ENCODE measurements at regions not wholly inside any gene's neighbourhood (a gene's known extent, or its start where the extent isn't known, plus 50 kb on each side); places are given as distances from the start of the nearest gene placed in this dataset.

GRCh38 chr14:48430805-48431204 lies 755.4 kb upstream of the MDGA2 start:
- BruUV-seq (replicated peaks): no TSS peak
- Histone ChIP-seq H3K4me2 (ENCODE audit: low read length) (no peak overlapping the region), H3K36me3 (ENCODE audit: control insufficient read depth in 1 of 2, insufficient read depth in 2 of 2, low read length in 2 of 2) (no peaks in the 10 kb centered on the region), H3K27ac (ENCODE audit: low read depth, low read length) (no peak overlapping the region), H3K27me3 (ENCODE audit: insufficient read depth, low read length) (no peaks in the 10 kb centered on the region), H3K4me3 (replicated peaks in 1 of 2; ENCODE audit: low read depth in 1 of 2, low read length in 2 of 2) (no peak overlapping the region), H3K9me3 (ENCODE audit: control insufficient read depth in 1 of 2, insufficient read depth in 1 of 2, low read depth in 1 of 2, low read length in 2 of 2) (no peaks in the 10 kb centered on the region), H3K79me2 (ENCODE audit: insufficient read depth, low read length) (no peaks in the 10 kb centered on the region), H3K4me1 (ENCODE audit: control insufficient read depth in 1 of 2, insufficient read depth in 2 of 2, low read length in 2 of 2) (no peaks in the 10 kb centered on the region), H4K20me1 (ENCODE audit: insufficient read depth) (no peaks in the 10 kb centered on the region; the same call in 1 of the 2 replicates), H3K9ac (ENCODE audit: low read length) (no peak overlapping the region), H2AFZ (ENCODE audit: low read depth, low read length, poor library complexity, severe bottlenecking) (no peak overlapping the region), H3K9me2 (ENCODE audit: insufficient read depth) (no peaks in the 10 kb centered on the region)
- DNase-seq (ENCODE audit: low read depth, low spot score) (no peak), ATAC-seq (no peak)
- TF ChIP-seq SRF (IDR thresholded peaks at IDR 0.05; ENCODE audit: low read depth) (no peak), ZFX (IDR thresholded peaks at IDR 0.05) (no peak), EGR1 (IDR thresholded peaks at IDR 0.05; ENCODE audit: low read depth) (no peak), FOSL1 (IDR thresholded peaks at IDR 0.05; ENCODE audit: low read depth) (no peak), EZH2phosphoT487 (IDR thresholded peaks at IDR 0.05; ENCODE audit: borderline replicate concordance) (no peak)
- ChIA-PET RAD21 (ENCODE audit: low non-redundant PET in 1 of 2, low total read pairs in 2 of 2, uncharacterized antibody in 2 of 2, unreplicated experiment in 2 of 2) (no interaction called here), POLR2A (no interaction called here), CTCF (no interaction called here)
- intact Hi-C loops (cut with micrococcal nuclease): no loop called here

GRCh38 chr14:48429512-48429911 lies 754.1 kb upstream of the MDGA2 start:
- Histone ChIP-seq H3K27ac (ENCODE audit: low read depth, low read length) (no peak overlapping the region), H3K9me3 (ENCODE audit: control insufficient read depth in 1 of 2, insufficient read depth in 1 of 2, low read depth in 1 of 2, low read length in 2 of 2) (0 out of 4 replicates have a peak, but pooled peaks cover 0 to 1% of the 10 kb centered on the region in 2 experiments), H3K9me2 (ENCODE audit: insufficient read depth) (no peaks in the 10 kb centered on the region), H3K4me1 (ENCODE audit: control insufficient read depth in 1 of 2, insufficient read depth in 2 of 2, low read length in 2 of 2) (no peaks in the 10 kb centered on the region), H3K79me2 (ENCODE audit: insufficient read depth, low read length) (no peaks in the 10 kb centered on the region), H3K4me3 (replicated peaks in 1 of 2; ENCODE audit: low read depth in 1 of 2, low read length in 2 of 2) (no peak overlapping the region), H3K36me3 (ENCODE audit: control insufficient read depth in 1 of 2, insufficient read depth in 2 of 2, low read length in 2 of 2) (no peaks in the 10 kb centered on the region), H3K9ac (ENCODE audit: low read length) (no peak overlapping the region), H4K20me1 (ENCODE audit: insufficient read depth) (no peaks in the 10 kb centered on the region; the same call in 1 of the 2 replicates), H3K27me3 (ENCODE audit: insufficient read depth, low read length) (no peaks in the 10 kb centered on the region), H3K4me2 (ENCODE audit: low read length) (no peak overlapping the region), H2AFZ (ENCODE audit: low read depth, low read length, poor library complexity, severe bottlenecking) (no peak overlapping the region)
- intact Hi-C loops (cut with micrococcal nuclease): no loop called here
- ChIA-PET POLR2A (no interaction called here), RAD21 (ENCODE audit: low non-redundant PET in 1 of 2, low total read pairs in 2 of 2, uncharacterized antibody in 2 of 2, unreplicated experiment in 2 of 2) (no interaction called here), CTCF (no interaction called here)
- TF ChIP-seq TCF7L2 (IDR thresholded peaks at IDR 0.05; ENCODE audit: borderline replicate concordance, extremely low read depth, insufficient read depth, insufficient read length): no peak
- no peak for TF ChIP-seq POLR2AphosphoS5 (IDR thresholded peaks at IDR 0.05; ENCODE audit: low read depth, low read length)
- no peak for TF ChIP-seq SRF (IDR thresholded peaks at IDR 0.05; ENCODE audit: low read depth)
- TF ChIP-seq SP1 (IDR thresholded peaks at IDR 0.05; ENCODE audit: low read depth): no peak
- no peak for TF ChIP-seq POLR2A (IDR thresholded peaks at IDR 0.05; ENCODE audit: borderline replicate concordance, extremely low read depth, insufficient read depth, insufficient read length)
- TF ChIP-seq CEBPB (IDR thresholded peaks at IDR 0.05; ENCODE audit: low read depth): no peak
- TF ChIP-seq EGR1 (IDR thresholded peaks at IDR 0.05; ENCODE audit: low read depth): no peak
- TF ChIP-seq JUND (IDR thresholded peaks at IDR 0.05): no peak
- no peak for TF ChIP-seq YY1 (IDR thresholded peaks at IDR 0.05; ENCODE audit: extremely low read depth, insufficient replicate concordance, low read depth, low read length)
- no peak for TF ChIP-seq ZFX (IDR thresholded peaks at IDR 0.05)
- no peak for TF ChIP-seq RAD21 (IDR thresholded peaks at IDR 0.05; ENCODE audit: low read depth)
- no peak for TF ChIP-seq SIN3A (IDR thresholded peaks at IDR 0.05; ENCODE audit: low read depth)
- no peak for TF ChIP-seq ATF3 (IDR thresholded peaks at IDR 0.05)
- no peak for TF ChIP-seq EZH2phosphoT487 (IDR thresholded peaks at IDR 0.05; ENCODE audit: borderline replicate concordance)
- no TSS peak for BruUV-seq (replicated peaks)
- ATAC-seq: no peak
- no peak for DNase-seq (ENCODE audit: low read depth, low spot score)
